ENCODE measurements at regions not wholly inside any gene's neighbourhood (a gene's known extent, or its start where the extent isn't known, plus 50 kb on each side); places are given as distances from the start of the nearest gene placed in this dataset.

GRCh38 chr1:213335084-213335483 is 284.0 kb downstream of the RPS6KC1 start:
- TF ChIP-seq CHD2 (IDR thresholded peaks at IDR 0.05; ENCODE audit: low read length, partially characterized antibody) (no peak), YY1 (IDR thresholded peaks at IDR 0.05; ENCODE audit: low read depth) (no peak), CTCF (IDR thresholded peaks at IDR 0.05) (no peak), MAX (IDR thresholded peaks at IDR 0.05; ENCODE audit: low read depth) (no peak), POLR2AphosphoS5 (IDR thresholded peaks at IDR 0.05; ENCODE audit: low read depth, low read length) (no peak), TAF1 (IDR thresholded peaks at IDR 0.05; ENCODE audit: borderline replicate concordance, low read depth, low read length) (no peak), GABPA (IDR thresholded peaks at IDR 0.05; ENCODE audit: low read depth) (no peak), NFIC (IDR thresholded peaks at IDR 0.05; ENCODE audit: borderline replicate concordance) (no peak)

Data from SK-N-SH (cell line).